HepG2 (cell line): ENCODE measurements at regions not wholly inside any gene's neighbourhood (a gene's known extent, or its start where the extent isn't known, plus 50 kb on each side); places are given as distances from the start of the nearest gene placed in this dataset.

Experiments
- ATAC-seq: fragments of 200-7000 bp; cut with Tn5 transposase; 3 replicates; pipeline ENCODE4 v1.9.1; 2020; ENCODE audit warnings: mild to moderate bottlenecking, moderate library complexity
- BruUV-seq: library from RNA; stranded (reverse); fragments of 400-500 nt; replicated peaks from 2 replicates; lab custom pipeline; 2021; lab: Mats Ljungman, UMichigan
- CTCF ChIA-PET: fragments of 300-600 bp; formaldehyde crosslinking; extraction: SDS; loops from one replicate; lab custom pipeline; 2021; ENCODE audit warnings: low total read pairs, inconsistent platforms, low intra/inter-chr PET ratio; lab: Yijun Ruan, JAX
- POLR2A ChIA-PET: fragments of 350-600 bp; sonication (Branson Sonifier 250); formaldehyde crosslinking; loops from one replicate; lab custom pipeline; 2020; ENCODE audit warnings: antibody characterized with exemption, inconsistent platforms; lab: Yijun Ruan, JAX
- DNase-seq: peaks from one replicate; pipeline ENCODE4 v3.0.0-alpha.2; 2015; ENCODE audit warnings: low spot score
- FAIRE-seq: peaks from 3 replicates; lab custom pipeline; 2011; peaks lifted over from hg19 to GRCh38; lab: Jason Lieb, UNC
- H2AFZ ChIP-seq: one replicate; pipeline ENCODE4 v1.6.1; 2011; ENCODE audit warnings: low read length, inconsistent platforms
- H3K27ac ChIP-seq: fragments of 300-600 bp; 3 replicates; pipeline ENCODE4 v1.8.0; 2011; ENCODE audit warnings: mixed run types, mild to moderate bottlenecking, mixed read lengths, low read length, inconsistent platforms; ENCODE audit not compliant: insufficient read depth; ENCODE audit errors: extremely low read length
- H3K27me3 ChIP-seq, 2 experiments: fragments of 200-600 bp in 1 of 2; 2 replicates in 1 of 2; 3 replicates in 1 of 2; pipeline versions ENCODE4 v1.6.0 to v1.8.0; 2011; ENCODE audit warnings: low read length in 2 of 2, mild to moderate bottlenecking in 2 of 2, moderate library complexity in 2 of 2, inconsistent platforms in 1 of 2; ENCODE audit not compliant: insufficient read depth in 2 of 2, control insufficient read depth in 1 of 2
- H3K36me3 ChIP-seq, 2 experiments: fragments of 200-600 bp in 1 of 2; replicated peaks in 1 of 2; 2 replicates in 1 of 2; 3 replicates in 1 of 2; pipeline versions ENCODE4 v1.5.1 to v1.8.0; 2011; ENCODE audit warnings: low read length in 2 of 2, inconsistent platforms in 1 of 2; ENCODE audit not compliant: insufficient read depth in 2 of 2, control insufficient read depth in 1 of 2
- H3K4me1 ChIP-seq: 2 replicates; pipeline ENCODE4 v1.5.1; 2012; ENCODE audit warnings: low read length, inconsistent platforms; ENCODE audit not compliant: insufficient read depth
- H3K4me2 ChIP-seq: 2 replicates; pipeline ENCODE4 v1.6.0; 2011; ENCODE audit warnings: low read depth, low read length, inconsistent platforms
- H3K4me3 ChIP-seq, 3 experiments: fragments of 200-600 bp in 1 of 3; sonication (generic), shearing (Covaris generic) in 1 of 3; replicated peaks in 1 of 3; 2 replicates each; pipeline ENCODE4 v1.5.1; 2011 to 2016; ENCODE audit warnings: low read length in 3 of 3, inconsistent platforms in 2 of 3, low read depth in 2 of 3, mild to moderate bottlenecking in 2 of 3, control low read depth in 1 of 3, mixed read lengths in 1 of 3; ENCODE audit not compliant: insufficient read depth in 1 of 3
- H3K79me2 ChIP-seq: one replicate; pipeline ENCODE4 v1.6.1; 2011; ENCODE audit warnings: low read length, inconsistent platforms; ENCODE audit not compliant: insufficient read depth
- H3K9ac ChIP-seq: 2 replicates; pipeline ENCODE4 v1.6.0; 2011; ENCODE audit warnings: mild to moderate bottlenecking, low read depth, low read length, inconsistent platforms; ENCODE audit not compliant: insufficient read depth
- H3K9me3 ChIP-seq: 2 replicates; pipeline ENCODE4 v1.5.1; 2012; ENCODE audit warnings: mild to moderate bottlenecking, low read length
- H4K20me1 ChIP-seq: 2 replicates; pipeline ENCODE4 v1.6.0; 2011; ENCODE audit warnings: inconsistent platforms, mild to moderate bottlenecking, low read length, moderate library complexity; ENCODE audit not compliant: insufficient read depth
- ARID5B ChIP-seq: IDR thresholded peaks from 2 replicates; pipeline ENCODE4 v1.4.0; 2020; ENCODE audit warnings: mild to moderate bottlenecking, missing genetic modification reagents
- RFX3 ChIP-seq: IDR thresholded peaks from 2 replicates; pipeline ENCODE4 v1.6.1; 2016; ENCODE audit warnings: missing biosample characterization, missing genetic modification reagents
- SAP130 ChIP-seq: IDR thresholded peaks from 2 replicates; pipeline ENCODE4 v1.6.1; 2016; ENCODE audit warnings: low read depth
- ZNF441 ChIP-seq: sonication (generic); formaldehyde crosslinking; IDR thresholded peaks from 2 replicates; pipeline ENCODE4 v1.7.0; 2021; ENCODE audit warnings: missing genetic modification reagents, borderline replicate concordance
- WGBS: methylation state at CpG from one replicate; pipeline ENCODE4 v1.1.6; 2017; ENCODE audit warnings: low lambda C conversion rate; 5-methylcytosine and 5-hydroxymethylcytosine counted together
- in situ Hi-C: cut with HindIII; loops from 2 replicates; pipeline ENCODE4 v1.10.0; 2017; ENCODE audit warnings: low pct_unique_long_range_greater_than_20kb; ENCODE audit not compliant: extremely low pct_ligation_motif_present
- intact Hi-C: fragments of 100-400 bp; cut with micrococcal nuclease; formaldehyde crosslinking; loops from one replicate; pipeline ENCODE4 v1.10.0; 2022; ENCODE audit not compliant: unreplicated experiment
- TF ChIP-seq, protein P1 (sequence below): IDR thresholded peaks from 2 replicates; pipeline ENCODE4 v1.6.1; 2016; ENCODE audit warnings: control low read depth
- TF ChIP-seq, protein P2 (sequence below): sonication (generic); formaldehyde crosslinking; IDR thresholded peaks from one replicate; pipeline ENCODE4 v1.5.1; 2020; ENCODE audit warnings: mild to moderate bottlenecking, missing genetic modification reagents; ENCODE audit errors: not compliant biosample characterization

GRCh38 chr21:39048574-39048973, 134.7 kb downstream of the PSMG1 start (continued):
- TF ChIP-seq, protein P1, sequence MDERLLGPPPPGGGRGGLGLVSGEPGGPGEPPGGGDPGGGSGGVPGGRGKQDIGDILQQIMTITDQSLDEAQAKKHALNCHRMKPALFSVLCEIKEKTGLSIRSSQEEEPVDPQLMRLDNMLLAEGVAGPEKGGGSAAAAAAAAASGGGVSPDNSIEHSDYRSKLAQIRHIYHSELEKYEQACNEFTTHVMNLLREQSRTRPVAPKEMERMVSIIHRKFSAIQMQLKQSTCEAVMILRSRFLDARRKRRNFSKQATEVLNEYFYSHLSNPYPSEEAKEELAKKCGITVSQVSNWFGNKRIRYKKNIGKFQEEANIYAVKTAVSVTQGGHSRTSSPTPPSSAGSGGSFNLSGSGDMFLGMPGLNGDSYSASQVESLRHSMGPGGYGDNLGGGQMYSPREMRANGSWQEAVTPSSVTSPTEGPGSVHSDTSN (CRISPR knock-in tag), result no peak
- TF ChIP-seq ZNF441 (CRISPR knock-in tag), result no peak
- TF ChIP-seq, protein P2, sequence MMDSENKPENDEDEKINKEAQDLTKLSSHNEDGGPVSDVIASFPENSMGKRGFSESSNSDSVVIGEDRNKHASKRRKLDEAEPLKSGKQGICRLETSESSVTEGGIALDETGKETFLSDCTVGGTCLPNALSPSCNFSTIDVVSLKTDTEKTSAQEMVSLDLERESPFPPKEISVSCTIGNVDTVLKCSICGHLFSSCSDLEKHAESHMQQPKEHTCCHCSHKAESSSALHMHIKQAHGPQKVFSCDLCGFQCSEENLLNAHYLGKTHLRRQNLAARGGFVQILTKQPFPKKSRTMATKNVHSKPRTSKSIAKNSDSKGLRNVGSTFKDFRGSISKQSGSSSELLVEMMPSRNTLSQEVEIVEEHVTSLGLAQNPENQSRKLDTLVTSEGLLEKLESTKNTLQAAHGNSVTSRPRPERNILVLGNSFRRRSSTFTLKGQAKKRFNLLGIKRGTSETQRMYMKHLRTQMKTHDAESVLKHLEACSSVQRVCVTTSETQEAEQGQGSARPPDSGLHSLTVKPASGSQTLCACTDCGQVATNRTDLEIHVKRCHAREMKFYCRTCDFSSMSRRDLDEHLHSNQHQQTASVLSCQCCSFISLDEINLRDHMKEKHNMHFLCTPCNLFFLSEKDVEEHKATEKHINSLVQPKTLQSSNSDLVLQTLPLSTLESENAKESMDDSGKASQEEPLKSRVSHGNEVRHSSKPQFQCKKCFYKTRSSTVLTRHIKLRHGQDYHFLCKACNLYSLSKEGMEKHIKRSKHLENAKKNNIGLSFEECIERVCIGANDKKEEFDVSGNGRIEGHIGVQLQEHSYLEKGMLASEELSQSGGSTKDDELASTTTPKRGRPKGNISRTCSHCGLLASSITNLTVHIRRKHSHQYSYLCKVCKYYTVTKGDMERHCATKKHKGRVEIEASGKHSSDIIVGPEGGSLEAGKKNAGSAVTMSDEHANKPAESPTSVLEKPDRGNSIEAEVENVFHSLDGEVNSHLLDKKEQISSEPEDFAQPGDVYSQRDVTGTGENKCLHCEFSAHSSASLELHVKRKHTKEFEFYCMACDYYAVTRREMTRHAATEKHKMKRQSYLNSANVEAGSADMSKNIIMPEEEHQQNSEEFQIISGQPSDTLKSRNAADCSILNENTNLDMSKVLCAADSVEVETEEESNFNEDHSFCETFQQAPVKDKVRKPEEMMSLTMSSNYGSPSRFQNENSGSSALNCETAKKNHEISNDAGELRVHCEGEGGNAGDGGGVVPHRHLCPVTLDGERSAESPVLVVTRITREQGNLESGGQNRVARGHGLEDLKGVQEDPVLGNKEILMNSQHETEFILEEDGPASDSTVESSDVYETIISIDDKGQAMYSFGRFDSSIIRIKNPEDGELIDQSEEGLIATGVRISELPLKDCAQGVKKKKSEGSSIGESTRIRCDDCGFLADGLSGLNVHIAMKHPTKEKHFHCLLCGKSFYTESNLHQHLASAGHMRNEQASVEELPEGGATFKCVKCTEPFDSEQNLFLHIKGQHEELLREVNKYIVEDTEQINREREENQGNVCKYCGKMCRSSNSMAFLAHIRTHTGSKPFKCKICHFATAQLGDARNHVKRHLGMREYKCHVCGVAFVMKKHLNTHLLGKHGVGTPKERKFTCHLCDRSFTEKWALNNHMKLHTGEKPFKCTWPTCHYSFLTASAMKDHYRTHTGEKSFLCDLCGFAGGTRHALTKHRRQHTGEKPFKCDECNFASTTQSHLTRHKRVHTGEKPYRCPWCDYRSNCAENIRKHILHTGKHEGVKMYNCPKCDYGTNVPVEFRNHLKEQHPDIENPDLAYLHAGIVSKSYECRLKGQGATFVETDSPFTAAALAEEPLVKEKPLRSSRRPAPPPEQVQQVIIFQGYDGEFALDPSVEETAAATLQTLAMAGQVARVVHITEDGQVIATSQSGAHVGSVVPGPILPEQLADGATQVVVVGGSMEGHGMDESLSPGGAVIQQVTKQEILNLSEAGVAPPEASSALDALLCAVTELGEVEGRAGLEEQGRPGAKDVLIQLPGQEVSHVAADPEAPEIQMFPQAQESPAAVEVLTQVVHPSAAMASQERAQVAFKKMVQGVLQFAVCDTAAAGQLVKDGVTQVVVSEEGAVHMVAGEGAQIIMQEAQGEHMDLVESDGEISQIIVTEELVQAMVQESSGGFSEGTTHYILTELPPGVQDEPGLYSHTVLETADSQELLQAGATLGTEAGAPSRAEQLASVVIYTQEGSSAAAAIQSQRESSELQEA (CRISPR knock-in tag), result no peak
- TF ChIP-seq, all 625 proteins: peak for 0

GRCh38 chr21:39048064-39048463, 135.2 kb downstream of the PSMG1 start:
- FAIRE-seq (no peak), DNase-seq (peak; percentile 62), ATAC-seq (peak; percentile 91)
- no TSS peak for BruUV-seq
- intact Hi-C loops (no loop called here), in situ Hi-C loops (no loop called here)
- H3K9ac ChIP-seq, result no peak overlapping the region
- no peak overlapping the region for H2AFZ ChIP-seq
- no peaks in the 10 kb centered on the region for H3K9me3 ChIP-seq
- 42% methylated on average over 5 of the region's 6 CpGs for WGBS
- H3K27me3 ChIP-seq, result no peaks in the 10 kb centered on the region
- peaks cover 23% of the 10 kb centered on the region for H3K4me1 ChIP-seq
- no peak overlapping the region for H3K4me3 ChIP-seq
- POLR2A ChIA-PET, result no interaction called here
- no peak overlapping the region for H3K4me2 ChIP-seq
- TF ChIP-seq SAP130 (CRISPR knock-in tag) (0 out of 2 replicates have a peak, but pooled peaks have one; percentile 25), ARID5B (CRISPR knock-in tag) (no peak), RFX3 (CRISPR knock-in tag) (peak; percentile 64)
- H3K36me3 ChIP-seq, result no peaks in the 10 kb centered on the region
- H3K79me2 ChIP-seq, result no peaks in the 10 kb centered on the region
- CTCF ChIA-PET, result no interaction called here
- no peaks in the 10 kb centered on the region for H4K20me1 ChIP-seq
- H3K27ac ChIP-seq, result no peak overlapping the region
